KG1 (cell line): ENCODE measurements at regions not wholly inside any gene's neighbourhood (a gene's known extent, or its start where the extent isn't known, plus 50 kb on each side); places are given as distances from the start of the nearest gene placed in this dataset.

Source experiments
- DNase-seq: peaks from one replicate; lab custom pipeline; 2025; lab: John Stamatoyannopoulos, UW

DNA sequence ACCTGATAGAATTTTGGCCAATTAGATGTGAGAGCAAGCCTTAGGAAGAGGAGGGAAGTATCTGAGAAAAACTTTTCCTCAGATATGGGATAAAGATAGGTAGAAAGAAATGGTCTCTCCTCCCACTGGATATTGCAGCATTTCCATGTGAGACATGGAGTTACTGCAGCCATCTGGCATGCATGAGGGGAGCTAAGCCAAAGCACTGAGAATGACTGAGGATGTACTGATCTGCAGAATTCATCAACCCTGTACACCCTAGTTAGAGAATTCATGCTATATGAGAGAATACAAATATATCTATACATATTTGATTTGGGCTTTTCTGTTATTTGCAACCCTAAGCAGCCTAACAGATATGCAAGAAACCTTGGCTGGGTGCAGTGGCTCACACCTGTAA, 52.5 kb upstream of the RPL34 start:
- no peak for DNase-seq

DNA sequence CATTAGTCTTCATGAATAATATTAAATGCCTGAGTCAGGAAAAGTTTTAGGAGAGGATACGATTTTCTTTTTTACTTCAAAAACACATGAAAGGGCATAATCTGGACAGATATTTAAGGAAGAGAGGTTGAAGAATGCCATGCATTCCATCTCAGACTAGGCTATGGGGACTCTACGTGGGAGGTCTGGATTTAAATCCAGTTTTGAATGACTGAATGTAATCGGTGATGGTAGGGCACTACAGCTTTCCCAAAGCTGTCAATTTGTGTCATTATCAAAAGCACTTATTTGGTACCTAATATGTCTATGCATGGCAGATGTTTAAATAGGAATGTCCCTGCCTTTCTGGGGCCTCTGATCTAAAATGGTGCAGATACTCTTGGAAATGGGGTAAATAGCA, 59.3 kb upstream of the RPL34 start:
- DNase-seq: no peak

DNA sequence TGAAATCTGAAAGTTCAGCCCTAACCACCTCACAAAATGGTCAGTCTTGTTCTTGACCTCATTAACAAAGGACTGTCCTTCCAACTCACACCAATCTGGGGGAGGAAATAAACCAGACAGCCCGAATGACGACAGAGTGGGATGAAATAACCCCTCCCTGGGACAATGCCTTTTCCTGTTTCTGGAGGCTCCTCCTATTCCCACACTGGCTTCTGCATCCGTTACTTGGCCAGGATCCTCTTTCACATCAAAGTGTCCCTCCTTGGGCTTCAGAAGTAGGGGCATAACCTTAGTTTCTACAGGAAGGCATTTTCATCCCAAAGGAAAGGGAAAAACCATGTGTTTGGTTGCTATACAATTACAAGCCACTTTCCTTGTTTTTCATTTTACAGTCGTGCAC, 59.8 kb upstream of the RPL34 start:
- DNase-seq: no peak

- no peak for DNase-seq
Measured at GRCh38 chr4:108559911-108560310, 60.5 kb upstream of the RPL34 start.

- DNase-seq: no peak
Measured at GRCh38 chr4:108559068-108559793, 61.1 kb upstream of the RPL34 start.

GRCh38 chr4:108556588-108557200, 63.7 kb upstream of the RPL34 start:
- no peak for DNase-seq

- DNase-seq: no peak
Measured at GRCh38 chr4:108556166-108556565, 64.2 kb upstream of the RPL34 start.

GRCh38 chr4:108555701-108556100, 64.7 kb upstream of the RPL34 start:
- DNase-seq: no peak

DNA sequence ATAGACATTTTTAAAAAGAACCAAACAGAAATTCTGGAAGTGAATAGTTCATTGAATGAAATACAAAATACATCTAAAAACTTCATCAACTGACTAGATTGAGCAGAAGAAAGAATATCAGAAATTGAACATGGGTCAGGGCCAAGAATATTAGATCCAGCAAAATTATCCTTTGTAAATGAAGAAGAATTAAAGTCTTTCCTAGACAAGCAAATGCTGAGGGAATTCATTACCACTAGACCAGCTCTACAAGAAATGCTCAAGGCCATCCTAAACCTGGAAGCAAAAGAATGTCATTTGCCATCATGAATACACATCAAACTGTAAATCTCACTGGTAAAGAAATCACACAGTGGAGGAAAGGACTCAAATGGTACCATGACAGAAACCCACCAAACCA, 72.7 kb upstream of the RPL34 start:
- no peak for DNase-seq

DNA sequence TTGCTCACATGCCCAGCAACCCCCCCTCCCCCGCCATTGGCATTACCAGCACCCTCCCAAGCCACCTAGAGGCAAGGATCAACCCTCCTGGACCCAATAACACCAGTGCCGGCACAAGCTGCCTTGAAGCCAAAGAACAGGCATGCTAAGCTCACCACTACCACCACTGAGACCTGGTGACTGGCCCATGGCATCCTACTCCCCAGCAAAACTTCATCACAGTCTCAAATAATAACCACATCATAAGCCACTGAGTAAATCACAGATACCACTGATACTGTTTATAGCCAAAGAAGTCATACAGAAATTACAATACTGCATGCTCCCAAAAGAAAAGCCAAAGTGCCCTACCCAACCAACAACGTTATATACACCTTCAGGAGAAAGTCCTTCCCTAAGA, 73.6 kb upstream of the RPL34 start:
- no peak for DNase-seq

GRCh38 chr4:108544481-108544880, 75.9 kb upstream of the RPL34 start:
- no peak for DNase-seq

DNA sequence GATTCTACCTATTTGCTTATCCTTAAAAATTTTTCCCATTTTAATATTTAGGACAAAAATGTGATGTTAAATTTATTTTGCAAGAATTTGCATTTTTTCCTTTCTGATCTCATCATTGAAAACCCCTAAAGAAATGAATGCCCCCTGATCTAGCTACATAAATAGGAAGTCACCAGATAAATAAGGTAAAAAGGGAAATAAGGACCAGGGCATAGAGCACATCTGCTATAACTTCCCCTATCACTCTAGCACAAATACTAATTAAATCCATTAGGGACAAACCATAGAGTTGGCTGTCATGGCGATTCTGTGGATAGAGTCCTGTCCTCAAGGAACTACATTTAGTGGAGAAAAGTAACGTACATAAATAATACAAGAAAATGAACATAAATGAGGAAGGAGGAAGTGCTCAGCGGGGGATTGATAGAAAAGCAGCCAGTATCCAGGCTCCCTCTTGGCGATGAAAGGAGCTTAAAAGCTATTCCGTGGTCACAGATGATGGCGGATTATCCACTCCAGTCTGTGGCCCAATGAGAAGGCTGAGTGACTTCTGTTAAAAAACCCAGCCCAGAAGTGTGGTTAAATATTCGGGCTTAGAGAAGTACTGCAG, 76.9 kb upstream of the RPL34 start:
- no peak for DNase-seq

DNA sequence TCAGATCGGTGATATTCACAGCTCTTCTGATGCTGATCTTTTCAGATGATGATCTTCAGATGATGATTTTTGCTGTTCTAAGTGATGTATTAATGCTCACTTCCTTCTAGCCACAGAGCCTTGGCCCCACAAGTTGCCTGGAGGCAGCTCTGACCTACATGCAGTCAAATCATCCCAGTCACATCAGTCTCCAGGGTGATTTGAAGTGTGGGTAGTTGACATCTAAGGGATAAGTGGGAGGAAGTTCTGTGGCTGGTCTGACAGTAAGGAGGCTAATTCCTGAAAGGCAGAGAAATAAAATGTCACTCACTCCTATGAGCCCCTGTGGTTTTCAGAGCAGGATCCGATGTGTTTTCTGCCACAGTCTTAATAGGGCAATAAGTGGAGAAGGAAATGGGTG, 79.8 kb upstream of the RPL34 start:
- no peak for DNase-seq

DNA sequence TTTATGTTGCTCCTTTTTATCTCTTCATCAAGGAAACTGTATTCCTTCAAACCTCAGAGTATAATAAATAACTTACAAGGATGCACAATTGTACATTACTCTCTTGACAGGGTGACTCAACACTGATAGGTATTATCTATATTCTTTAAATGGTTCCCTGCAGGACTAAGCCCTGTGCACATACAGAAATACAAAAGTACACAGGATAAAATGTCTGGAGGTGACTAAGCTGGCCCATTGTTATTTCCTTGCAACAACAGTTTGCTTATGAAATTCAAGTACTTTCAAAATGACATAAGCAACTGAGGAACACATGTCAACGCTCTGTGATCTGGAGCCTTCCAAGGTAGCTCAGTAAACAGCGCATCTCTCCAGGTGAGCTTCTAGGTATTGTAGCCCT, 83.8 kb upstream of the RPL34 start:
- no peak for DNase-seq

DNA sequence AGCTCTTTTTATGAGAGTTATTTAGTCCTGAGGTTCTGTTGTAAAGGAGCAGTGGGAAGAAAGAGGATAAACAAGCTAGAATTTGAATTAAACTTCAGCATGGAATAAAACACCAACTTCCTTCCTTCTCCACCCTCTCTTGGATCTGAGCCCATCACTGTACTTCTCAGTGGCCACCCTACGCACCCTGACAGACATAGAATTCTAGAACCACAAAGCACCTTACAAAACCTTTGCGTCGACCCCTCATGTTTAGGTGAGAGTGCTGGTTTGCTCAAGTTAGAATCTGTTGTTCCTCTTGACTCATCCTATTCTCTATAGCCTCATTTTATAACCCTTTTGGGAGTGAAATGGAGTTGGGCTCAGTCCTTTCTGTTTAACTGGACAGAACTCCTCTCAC, 84.6 kb upstream of the RPL34 start:
- no peak for DNase-seq

- DNase-seq: no peak
Measured at GRCh38 chr4:108533876-108534275, 86.5 kb upstream of the RPL34 start.

GRCh38 chr4:108533245-108533844, 87.0 kb upstream of the RPL34 start:
- no peak for DNase-seq

DNA sequence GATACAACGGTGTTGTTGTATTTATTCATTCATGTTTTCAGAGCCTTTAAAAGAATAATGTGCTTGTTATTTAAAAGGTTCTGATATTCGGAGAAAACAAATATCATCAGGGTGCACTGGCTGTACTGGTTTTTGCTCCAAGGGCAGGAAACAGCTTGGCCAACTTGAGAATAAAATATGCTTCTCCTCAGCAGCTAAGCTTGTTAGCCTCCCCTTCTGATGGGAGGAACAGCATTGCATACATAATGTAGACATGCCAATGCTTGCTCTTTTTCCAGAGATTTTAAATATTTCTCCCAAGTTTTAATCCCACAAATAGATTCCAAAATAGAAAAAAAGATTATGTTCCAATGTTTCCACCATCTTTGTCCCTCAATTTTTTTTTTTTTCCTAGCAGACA, 87.6 kb upstream of the RPL34 start:
- no peak for DNase-seq

GRCh38 chr4:108532187-108532586, 88.2 kb upstream of the RPL34 start:
- DNase-seq: no peak

DNA sequence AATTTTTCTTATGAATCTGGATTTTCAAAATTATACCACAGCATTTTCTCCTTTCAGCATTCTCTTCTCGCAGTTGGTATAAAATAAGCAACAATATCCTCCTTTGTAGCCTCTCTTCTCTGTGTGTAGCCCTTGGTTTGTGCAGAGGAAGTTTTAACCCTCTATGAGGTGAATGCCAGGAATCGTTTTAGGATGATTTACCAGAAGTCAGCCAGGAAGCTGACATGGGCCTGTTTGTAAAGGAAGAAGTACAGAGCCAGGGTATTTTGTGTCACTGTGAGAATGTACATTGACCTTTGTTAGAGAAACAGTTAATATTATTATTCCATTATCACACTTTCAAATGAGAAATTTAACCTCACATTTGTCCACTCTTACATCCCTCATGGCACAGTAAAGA, 88.9 kb upstream of the RPL34 start:
- DNase-seq: no peak

DNA sequence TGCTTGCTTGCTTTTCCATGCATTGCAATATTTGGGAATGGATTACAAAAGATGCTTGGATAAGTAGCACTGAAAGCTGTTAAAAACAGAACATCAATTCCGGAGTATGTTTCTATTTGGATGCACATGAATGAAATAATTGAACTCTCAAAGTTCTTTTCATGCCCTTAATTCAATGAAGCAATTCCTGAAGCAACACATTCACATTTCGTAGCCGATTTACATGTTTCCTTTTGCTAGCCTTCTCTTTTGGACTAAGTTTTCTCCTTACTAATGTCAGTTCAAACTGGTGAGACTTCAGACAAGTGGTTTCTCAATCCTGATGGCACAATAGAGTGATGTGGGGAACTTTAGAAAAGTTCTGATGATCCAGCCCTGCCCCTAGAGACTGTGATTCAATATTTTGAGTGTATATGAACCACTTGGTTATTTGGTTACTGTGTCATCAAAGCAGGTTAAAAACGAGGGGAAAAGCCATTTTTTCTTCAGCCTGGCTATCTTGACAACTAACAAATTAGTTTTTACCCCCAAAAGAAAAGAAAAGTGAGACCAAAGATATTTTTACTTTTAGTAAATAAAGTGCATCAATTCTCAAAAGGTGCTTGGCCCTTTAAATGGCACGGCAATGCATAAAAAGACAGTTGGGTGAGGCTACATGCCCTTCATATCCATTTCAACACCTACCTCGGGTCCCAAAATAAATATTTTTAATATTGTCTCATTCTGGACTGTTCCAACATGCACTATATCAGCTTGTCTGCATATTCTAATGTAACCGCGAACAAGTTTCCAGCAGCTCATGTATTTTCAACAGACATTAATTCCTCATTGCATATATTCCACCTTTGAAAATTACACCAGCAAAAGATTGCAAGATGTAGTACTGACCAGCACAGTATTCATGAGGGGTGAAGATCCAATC, 90.1 kb upstream of the RPL34 start:
- no peak for DNase-seq

- no peak for DNase-seq
Measured at GRCh38 chr4:108529102-108529501, 91.3 kb upstream of the RPL34 start.
